ENCODE measurements at regions not wholly inside any gene's neighbourhood (a gene's known extent, or its start where the extent isn't known, plus 50 kb on each side); places are given as distances from the start of the nearest gene placed in this dataset.

- Histone ChIP-seq H3K27ac (ENCODE audit: low read depth, low read length) (peak overlapping the region; percentile 97; the same call in 1 of the 2 replicates), H3K4me3 (replicated peaks in 1 of 2; ENCODE audit: low read depth in 1 of 2, low read length in 2 of 2) (peak overlapping the region in 1 of 2 experiments; percentile 16; a peak in 2 of 4 replicates), H3K36me3 (ENCODE audit: control insufficient read depth in 1 of 2, insufficient read depth in 2 of 2, low read length in 2 of 2) (0 out of 4 replicates have a peak, but pooled peaks cover 0 to 3% of the 10 kb centered on the region in 2 experiments), H4K20me1 (ENCODE audit: insufficient read depth) (no peaks in the 10 kb centered on the region), H3K9ac (ENCODE audit: low read length) (peak overlapping the region; percentile 53), H3K79me2 (ENCODE audit: insufficient read depth, low read length) (peaks cover 5% of the 10 kb centered on the region; the same call in 1 of the 2 replicates), H2AFZ (ENCODE audit: low read depth, low read length, poor library complexity, severe bottlenecking) (peak overlapping the region; percentile 91), H3K27me3 (ENCODE audit: insufficient read depth, low read length) (no peaks in the 10 kb centered on the region), H3K4me2 (ENCODE audit: low read length) (peak overlapping the region; percentile 72), H3K4me1 (ENCODE audit: control insufficient read depth in 1 of 2, insufficient read depth in 2 of 2, low read length in 2 of 2) (peaks cover 44 to 65% of the 10 kb centered on the region in 2 experiments), H3K9me3 (ENCODE audit: control insufficient read depth in 1 of 2, insufficient read depth in 1 of 2, low read depth in 1 of 2, low read length in 2 of 2) (no peaks in the 10 kb centered on the region), H3K9me2 (ENCODE audit: insufficient read depth) (no peaks in the 10 kb centered on the region)
- intact Hi-C loops (cut with micrococcal nuclease), result loop anchor here (1.0 kb wide), 1 partner anchor 418 kb away; no protein-coding TSS in a partner anchor
- ChIA-PET POLR2A (interaction anchor here (1.8 kb wide), 1 partner anchor 243 kb away, joined by 5 read pairs; the partner anchor contains the start of gene MBNL1), RAD21 (ENCODE audit: low non-redundant PET in 1 of 2, low total read pairs in 2 of 2, uncharacterized antibody in 2 of 2, unreplicated experiment in 2 of 2) (no interaction called here), CTCF (interaction anchor here (1.1 to 1.4 kb wide), 4 partner anchors 254 to 418 kb away, joined by 3 to 17 read pairs (median 3); no protein-coding TSS in a partner anchor)
- peak; percentile 62 for DNase-seq (ENCODE audit: low read depth, low spot score)
- BruUV-seq (replicated peaks), result no TSS peak
- peak; percentile 2; the same call in 1 of the 2 replicates for ATAC-seq
- TF ChIP-seq ZBTB33 (IDR thresholded peaks at IDR 0.05; ENCODE audit: extremely low read depth, insufficient replicate concordance, low read length), result no peak
- no peak for TF ChIP-seq EZH2phosphoT487 (IDR thresholded peaks at IDR 0.05; ENCODE audit: borderline replicate concordance)
- TF ChIP-seq ELF1 (IDR thresholded peaks at IDR 0.05; ENCODE audit: borderline replicate concordance, low read depth), result no peak
- no peak for TF ChIP-seq MAX (IDR thresholded peaks at IDR 0.05)
- TF ChIP-seq CBX3 (IDR thresholded peaks at IDR 0.05; ENCODE audit: low read depth), result peak; percentile 71; the same call in 1 of the 2 replicates
- TF ChIP-seq CEBPB (IDR thresholded peaks at IDR 0.05; ENCODE audit: low read depth), result no peak; the same call in 1 of the 2 replicates
- peak; percentile 59 for TF ChIP-seq RAD21 (IDR thresholded peaks at IDR 0.05; ENCODE audit: low read depth)
- TF ChIP-seq SIN3A (IDR thresholded peaks at IDR 0.05; ENCODE audit: low read depth), result 0 out of 2 replicates have a peak, but pooled peaks have one; percentile 32
- TF ChIP-seq JUND (IDR thresholded peaks at IDR 0.05), result peak; percentile 55
- TF ChIP-seq POLR2A (IDR thresholded peaks at IDR 0.05; ENCODE audit: borderline replicate concordance, extremely low read depth, insufficient read depth, insufficient read length), result no peak
- TF ChIP-seq SRF (IDR thresholded peaks at IDR 0.05; ENCODE audit: low read depth), result no peak
- no peak for TF ChIP-seq YY1 (IDR thresholded peaks at IDR 0.05; ENCODE audit: extremely low read depth, insufficient replicate concordance, low read depth, low read length)
- peak in 2 of 3 experiments; percentile 39 to 45; a peak in 3 of 6 replicates for TF ChIP-seq CTCF (IDR thresholded peaks at IDR 0.05 in 2 of 3, conservative IDR thresholded peaks at IDR 0.05 in 1 of 3; ENCODE audit: borderline replicate concordance in 1 of 3, insufficient read depth in 1 of 3, low read depth in 2 of 3, low read length in 2 of 3)
- TF ChIP-seq EZH2 (IDR thresholded peaks at IDR 0.05), result no peak
- no peak for TF ChIP-seq TCF7L2 (IDR thresholded peaks at IDR 0.05; ENCODE audit: borderline replicate concordance, extremely low read depth, insufficient read depth, insufficient read length)
- TF ChIP-seq REST (IDR thresholded peaks at IDR 0.05; ENCODE audit: low read depth), result no peak
- TF ChIP-seq ZFX (IDR thresholded peaks at IDR 0.05), result no peak
- no peak for TF ChIP-seq ZNF274 (IDR thresholded peaks at IDR 0.05; ENCODE audit: low read depth, low read length)
- TF ChIP-seq SP1 (IDR thresholded peaks at IDR 0.05; ENCODE audit: low read depth), result peak; percentile 62
- no peak for TF ChIP-seq EGR1 (IDR thresholded peaks at IDR 0.05; ENCODE audit: low read depth)
Measured at GRCh38 chr3:152026033-152026556, 152.7 kb downstream of the SUCNR1 start.

All from HCT116 (cell line).